ENCODE measurements at regions not wholly inside any gene's neighbourhood (a gene's known extent, or its start where the extent isn't known, plus 50 kb on each side); places are given as distances from the start of the nearest gene placed in this dataset.
"Not testable (repeated sequence)": the region's sequence is repeated elsewhere in the genome, so short reads cannot be mapped to it uniquely, and the experiment has no call there.

DNA sequence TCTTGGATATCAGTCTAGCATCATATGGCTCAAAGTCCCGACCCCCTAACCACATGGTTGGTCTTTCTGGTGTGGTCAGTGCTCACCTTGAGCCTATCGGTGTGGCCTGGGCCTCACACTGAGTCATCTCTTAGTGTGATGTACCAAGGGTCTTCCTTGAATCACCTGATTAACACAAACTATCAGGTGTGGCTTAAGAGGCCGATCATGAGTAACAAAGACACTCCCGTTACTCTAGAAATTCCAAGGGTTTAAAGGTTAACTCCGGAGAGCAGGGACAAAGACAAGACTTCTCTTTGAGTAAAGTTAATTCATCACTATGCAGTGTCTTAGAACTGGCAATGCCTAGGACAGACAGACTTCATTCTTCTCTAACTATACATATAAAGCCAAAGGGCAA is 52.3 kb upstream of the ARMC3 start:
- no peak for DNase-seq

DNA sequence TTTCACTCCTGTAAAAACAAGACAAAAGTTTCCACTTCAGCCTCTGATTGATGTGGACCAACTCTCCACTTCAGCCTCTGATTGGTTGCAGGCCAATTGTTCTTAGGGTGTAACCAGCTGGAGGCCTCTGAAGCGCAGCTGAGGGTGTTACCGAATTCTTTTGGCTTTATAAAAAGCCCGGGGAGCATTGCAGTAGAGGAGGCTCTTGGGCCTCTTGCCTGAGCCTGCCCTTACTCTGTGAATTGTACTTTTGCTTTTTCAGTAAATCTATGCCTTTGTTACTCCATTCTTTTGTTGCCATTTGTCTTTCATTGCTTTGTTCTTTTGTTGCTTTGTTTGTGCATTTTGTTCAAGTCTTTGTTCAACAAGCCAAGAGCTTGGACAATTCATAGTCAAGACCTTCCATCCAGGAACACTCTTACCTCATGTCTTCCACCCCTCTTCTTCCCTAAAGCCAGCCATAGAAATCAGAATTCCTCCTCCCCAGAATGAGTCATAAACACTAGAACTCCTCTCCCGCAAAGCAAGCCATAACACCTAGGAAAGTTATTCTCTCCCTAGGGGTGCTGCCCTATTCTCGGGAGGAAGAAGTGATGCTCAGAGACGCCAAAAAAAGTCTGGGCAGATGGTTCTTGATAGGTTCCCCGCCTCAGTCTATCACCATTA is 53.5 kb upstream of the ARMC3 start:
- no peak for DNase-seq

DNA sequence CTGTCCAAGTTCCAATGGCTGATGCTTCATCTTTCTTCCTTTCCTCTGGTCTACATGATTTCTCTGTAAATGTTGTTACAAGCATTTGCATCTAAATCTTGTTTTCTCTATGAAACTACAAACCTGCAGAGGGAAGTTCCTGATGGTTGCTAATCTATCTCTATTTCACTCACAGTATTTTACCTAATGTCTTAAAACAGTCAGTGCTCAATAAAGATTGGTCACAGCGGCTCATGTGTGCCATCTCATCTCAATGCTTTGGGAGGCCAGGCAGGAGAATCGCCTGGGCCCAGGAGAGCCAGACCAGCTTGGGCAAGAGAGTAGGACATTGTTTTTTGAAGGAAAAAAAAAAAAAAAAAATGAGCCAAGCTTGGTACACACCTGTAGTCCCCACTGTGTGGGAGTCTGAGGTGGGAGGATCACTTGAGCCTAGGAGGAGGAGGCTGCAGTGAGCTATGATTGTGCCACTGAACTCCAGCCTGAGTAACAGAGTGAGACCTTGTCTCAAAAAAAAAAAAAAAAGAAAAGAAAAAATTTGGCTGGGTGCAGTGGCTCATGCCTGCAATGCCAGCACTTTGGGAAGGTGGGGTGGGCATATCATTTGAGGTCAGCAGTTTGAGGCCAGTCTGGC is 71.3 kb upstream of the ARMC3 start:
- DNase-seq = no peak

DNA sequence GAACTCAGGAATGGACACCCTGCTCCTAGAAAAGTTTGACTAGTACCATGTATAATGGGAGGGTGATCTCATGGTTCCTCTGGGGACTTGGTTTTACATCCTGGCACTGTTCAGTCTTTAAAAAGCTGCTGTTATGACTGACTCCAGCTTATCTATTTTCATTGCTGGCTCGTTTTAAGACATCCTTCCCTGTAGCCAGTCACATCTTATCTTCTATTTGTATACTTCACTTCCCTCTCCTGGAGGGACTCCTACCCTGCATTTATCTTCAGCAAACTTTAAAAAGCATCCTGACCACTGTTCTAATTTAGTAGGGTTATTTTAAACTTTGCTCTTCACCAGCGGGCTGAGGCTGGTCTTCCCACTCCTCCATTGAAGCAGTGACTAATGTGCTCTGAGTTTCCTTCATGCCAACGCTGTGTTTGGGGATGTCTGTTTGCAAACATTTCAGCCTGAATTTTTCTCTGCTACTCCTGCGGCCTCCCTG is 72.9 kb upstream of the ARMC3 start:
- no peak for DNase-seq

DNA sequence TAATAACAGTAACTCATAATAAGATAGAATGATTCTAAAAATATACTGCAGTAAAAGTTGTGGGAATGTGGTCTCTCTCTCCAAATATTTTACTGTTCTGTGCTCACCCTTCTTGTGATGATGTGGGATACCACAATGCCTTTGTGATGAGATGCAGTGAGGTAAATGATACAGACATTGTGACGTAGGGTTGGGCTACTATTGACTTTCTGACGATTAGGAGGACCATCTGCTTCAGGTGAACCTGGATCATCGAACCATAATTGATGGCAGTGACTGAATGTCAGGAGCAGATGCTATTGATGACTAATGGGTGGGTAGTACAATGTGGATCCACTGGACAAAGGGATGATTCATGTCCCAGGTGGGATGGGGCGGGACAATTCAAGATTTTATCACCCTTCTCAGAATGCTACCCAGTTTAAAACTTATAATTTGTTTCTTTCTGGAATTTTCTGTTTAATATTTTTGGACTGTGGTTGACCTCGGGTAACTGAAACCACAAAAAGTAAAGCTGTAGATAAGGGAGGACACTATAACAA is 73.9 kb upstream of the ARMC3 start:
- no peak for DNase-seq

DNA sequence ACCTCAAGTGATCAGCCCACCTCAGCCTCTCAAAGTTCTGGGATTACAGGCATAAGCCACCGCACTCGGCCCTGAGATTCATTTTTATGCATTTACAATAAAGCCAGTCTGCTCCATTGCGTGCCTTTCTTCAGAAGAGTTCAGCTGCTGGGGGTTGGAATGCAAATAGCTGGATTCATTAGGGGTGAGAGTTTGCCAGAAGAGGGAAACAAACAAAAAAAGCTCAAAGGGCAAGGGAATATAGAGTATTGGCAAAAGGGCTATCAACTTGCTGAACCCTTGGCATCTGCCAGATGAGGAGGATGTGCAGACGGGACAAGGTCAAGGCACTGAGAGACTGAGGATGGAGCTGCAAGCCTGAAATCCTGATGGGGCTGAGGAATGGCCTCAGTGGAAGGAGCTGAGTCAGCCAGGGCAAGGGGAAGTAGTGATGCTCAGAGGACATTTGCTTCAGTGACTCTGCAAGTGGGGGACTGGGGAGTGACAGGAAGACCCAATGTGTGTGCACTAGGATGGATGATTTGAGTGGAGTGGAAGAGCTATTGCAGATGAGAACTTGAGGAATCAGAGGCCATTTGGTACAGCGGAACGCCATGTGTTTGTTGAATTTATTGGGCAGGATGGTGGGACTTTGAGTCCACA is 75.0 kb upstream of the ARMC3 start:
- DNase-seq = no peak

DNA sequence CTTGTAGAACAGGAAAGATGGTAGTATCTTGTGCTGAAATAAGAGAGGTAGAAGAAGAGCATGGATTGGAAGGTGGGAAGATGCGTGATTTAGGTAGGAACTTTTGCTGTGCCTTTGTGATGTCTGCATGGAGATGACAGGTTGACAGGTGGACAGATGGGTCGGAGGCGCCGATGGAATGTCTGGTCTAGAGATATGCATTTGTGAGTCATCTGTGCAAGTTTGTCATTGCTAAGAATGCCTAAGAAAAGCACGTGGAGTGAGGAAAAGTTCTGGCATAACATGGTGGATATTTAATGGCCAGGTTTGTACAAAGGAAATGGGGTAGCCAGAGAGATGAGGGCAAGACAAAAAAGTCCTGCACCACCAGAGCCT is 76.0 kb upstream of the ARMC3 start:
- no peak for DNase-seq

DNA sequence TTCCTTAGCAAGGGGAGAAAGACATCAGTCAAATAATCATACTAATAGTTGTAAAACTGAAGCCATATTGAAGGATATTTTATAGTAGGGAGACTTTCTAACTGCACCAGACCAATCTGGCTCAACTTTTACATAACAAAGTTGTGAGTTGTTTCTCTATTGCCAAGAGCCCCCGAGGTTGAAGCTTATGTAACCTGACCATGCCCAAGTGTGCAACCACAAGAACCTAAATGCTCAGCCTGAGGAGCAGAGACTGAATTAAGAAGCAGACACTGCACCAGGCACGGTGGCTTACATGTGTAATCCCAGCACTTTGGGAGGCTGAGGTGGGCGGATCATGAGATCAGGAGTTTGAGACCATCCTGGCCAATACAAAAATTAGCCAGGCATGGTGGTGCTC is 77.3 kb upstream of the ARMC3 start:
- no peak for DNase-seq

DNA sequence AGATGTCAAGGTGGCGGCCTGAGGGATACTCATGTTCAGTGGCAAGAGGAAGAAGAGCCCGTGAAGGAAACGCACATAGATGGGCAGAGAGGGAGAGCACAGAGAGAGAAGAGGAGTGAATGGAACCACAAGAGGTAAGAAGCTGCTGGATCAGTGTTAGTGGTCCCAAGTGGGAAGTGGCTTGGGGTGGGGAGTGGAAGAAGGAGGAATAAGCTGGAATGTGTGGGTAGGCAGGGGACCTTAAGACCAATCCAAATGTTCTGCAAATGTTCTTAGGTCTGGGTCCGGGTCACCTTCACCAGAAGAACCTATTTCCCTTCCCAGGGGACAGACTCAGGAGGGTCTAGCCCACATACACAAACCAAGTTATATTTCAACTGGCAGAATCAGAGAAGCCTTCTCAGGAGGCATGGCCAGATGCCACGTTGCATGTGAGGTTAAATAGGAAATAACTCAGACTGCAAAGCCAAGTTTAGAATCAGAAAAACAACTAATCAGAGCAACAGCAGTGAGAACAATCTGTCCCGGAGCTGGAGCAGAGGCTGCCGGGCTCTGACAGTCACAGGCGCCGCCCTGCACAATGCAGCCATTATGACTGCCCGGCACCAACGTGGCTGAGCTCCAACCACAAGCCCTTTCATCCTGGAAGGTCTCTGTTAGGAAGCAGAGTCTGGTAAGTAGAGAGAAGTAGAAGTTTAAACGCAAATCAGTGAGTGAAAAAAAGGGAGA is 78.6 kb upstream of the ARMC3 start:
- peak; percentile 63 for DNase-seq

DNA sequence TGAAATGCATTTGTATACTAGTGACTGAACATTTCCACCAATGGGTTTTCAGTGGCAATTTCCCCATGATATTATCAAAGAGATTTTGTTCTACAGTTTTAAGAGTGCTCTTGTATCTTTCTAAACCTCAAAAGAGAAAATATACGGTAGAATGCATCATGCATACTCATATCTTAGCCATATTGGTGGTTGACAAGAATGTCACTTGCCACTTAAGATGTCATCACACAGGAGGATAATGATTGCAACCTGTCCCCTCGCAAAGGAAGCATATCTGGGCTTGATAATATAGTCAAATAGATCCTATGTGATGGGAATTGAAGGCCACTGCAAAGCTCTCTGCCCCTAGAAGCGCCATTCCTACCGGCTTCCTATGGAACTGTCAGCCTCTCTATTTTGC is 79.3 kb upstream of the ARMC3 start:
- no peak for DNase-seq

DNA sequence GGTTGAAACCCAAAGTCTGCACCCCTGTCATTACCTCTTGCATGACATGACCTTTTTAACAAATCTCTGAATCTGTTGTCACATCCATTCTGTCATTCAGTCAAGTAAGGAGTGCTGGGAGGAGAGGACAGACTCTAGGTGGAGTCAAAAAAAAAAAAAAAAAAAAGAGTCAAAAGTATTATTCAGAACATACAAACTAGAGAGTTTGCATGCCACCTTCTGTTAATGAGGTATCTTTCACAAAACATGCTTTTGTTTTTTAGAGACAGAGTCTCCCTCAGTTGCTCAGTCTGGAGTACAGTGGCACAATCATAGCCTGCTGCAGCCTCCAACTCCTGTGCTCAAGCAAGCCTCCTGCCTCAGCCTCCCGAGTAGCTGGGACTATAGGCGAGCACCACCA is 81.6 kb upstream of the ARMC3 start:
- no peak for DNase-seq

DNA sequence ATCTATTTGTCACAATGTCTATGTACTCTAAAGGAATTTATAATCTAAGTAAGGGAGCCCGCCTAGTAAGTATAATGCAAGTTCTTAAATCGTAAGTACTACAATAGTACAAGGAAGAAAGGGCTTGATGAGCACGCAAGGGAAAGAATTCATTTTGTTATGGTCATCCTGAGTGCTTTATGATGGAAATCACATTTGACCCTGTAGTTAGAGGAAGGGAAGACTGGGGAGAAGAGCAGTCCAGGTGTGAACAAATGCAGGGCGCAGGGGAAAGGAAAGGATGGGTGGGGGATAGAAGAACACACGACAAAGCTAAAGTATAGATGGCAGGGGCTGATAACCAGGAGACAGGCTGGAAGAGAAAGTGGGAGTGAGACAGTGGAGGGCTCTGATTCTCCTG is 88.2 kb upstream of the ARMC3 start:
- DNase-seq = no peak

DNA sequence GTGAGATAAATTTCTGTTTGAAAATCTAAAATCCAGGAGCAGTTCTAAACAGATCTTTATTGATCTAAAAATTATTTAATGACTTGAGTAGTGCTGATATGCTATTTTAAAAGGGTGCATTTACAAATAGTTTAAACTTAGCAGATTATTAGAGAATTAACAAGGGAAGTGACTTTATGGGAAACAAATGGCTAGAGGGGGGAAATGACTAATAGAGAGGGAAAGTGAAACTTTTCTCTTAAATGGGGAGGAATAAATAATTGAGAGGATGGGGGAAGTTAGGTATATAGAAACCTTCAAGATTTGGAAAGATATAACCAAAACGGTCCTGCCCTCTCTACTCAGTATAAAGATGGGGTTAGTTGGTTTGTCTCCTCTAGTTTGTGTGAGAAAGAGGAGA is 90.1 kb upstream of the ARMC3 start:
- DNase-seq = no peak

DNA sequence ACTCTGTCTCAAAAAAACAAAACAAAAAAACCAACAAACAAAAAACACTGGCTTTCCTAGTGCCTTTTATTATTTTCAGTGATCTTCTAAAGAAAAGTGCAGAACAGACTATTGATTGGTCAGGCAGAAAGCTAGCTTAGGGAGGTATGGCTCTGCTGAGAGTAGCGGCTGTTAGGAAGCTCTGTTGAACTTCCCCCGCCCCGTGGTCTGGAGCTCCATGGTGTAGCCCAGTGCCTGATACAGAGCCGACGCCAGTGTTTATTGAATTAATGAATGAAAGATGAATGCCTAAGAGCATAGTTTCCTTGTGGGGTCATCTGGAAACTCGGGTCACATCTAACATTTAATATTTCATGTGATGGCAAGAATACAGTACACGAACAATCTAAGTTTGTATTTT is 90.5 kb upstream of the ARMC3 start:
- DNase-seq = no peak

DNA sequence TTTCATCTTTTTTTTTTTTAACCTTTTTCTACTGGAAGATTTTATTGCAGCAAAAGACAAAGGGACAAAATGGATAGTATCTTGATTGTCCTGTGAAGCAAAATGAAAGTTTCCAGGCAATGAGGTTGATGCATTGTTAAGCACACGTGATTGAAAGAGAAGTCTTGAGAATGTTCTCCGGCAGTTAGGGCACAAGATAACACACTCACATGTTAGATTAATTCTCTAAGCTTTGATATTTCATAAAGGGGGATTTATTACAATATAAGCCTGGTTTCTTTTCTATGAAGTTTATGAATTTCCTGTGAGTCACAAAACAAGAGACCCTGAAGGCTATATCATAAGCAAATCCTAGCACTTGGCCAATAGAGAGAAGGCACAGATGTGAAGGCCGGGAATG is 93.4 kb upstream of the ARMC3 start:
- DNase-seq = no peak

DNA sequence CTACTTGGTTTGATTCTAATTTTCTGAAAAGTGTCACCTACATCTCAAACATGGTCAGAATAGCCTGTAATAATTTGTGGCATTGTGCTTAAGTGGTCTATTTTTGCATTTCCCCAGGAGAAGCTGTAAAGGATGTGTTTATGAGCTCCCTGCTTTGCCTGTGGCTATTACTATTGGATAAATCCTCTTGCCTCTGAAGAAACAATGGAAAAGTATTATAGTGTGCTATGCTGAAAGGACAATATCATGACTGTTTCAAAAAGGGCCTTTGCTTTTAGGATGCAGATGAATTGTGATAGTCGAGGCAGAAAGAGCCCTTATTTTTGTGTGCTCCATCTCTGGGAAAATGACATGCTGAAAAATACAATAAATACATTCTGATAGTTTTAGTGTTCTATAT is 94.1 kb upstream of the ARMC3 start:
- DNase-seq = no peak

DNA sequence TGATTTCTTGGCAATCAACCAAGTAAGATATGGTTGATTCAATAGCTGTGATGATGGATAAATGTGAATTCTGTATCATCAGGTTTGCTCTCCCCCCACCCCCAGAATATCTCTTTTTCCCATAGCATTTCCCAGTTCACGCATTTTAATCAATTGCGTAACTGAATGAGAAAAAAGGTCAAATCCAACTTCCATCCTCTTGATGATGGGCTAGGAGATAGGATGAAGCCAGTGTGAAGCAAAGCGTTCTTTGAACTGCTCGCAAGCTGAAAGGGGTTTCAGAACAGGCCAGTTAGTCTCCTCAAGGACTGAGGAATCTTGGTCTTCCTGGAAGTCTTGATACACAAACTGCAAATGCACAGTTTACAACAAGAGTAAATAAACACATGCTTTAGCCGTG is 94.5 kb upstream of the ARMC3 start:
- DNase-seq = no peak

DNA sequence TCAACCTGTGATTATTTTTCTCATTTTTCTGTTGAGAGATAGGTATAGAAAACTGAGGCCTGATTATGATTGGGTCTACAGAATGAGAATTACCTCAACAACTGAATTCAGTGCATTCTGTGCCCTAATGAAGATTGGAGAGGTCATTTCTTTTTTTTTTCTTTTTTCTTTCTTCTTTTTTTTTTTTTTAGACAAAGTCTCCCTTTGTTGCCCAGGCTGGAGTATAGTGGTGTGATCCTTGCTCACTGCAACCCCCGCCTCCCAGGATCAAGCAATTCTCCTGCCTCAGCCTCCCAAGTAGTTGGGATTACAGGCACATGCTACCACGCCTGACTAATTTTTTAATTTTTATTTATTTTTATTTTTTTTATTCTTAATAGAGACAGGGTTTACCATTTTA is 95.0 kb upstream of the ARMC3 start:
- no peak for DNase-seq

DNA sequence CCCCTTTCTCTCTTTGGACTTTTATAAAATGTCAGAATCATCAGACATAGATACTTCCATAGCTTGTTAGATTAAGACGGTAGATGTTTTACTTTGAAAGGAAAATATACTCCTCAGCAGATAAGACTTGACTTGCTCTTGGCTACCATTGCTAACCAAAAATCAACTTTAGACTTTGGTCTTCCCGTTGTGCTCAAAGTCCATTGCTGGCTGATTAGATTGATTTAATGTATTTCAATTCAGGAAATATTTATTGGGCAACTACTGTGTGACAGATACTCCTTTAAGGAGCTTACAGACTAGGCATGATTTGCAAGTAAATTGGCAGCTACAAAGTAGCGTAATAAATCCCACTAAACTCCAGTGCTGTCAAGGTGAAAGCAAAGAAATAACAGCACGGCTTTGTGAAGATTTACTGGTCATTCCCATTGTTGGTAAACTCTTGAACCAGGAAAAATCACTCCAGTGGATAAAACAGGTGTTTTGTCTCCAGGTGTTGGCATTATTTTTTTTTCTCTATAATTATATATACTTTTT is 95.7 kb upstream of the ARMC3 start:
- no peak for DNase-seq

DNA sequence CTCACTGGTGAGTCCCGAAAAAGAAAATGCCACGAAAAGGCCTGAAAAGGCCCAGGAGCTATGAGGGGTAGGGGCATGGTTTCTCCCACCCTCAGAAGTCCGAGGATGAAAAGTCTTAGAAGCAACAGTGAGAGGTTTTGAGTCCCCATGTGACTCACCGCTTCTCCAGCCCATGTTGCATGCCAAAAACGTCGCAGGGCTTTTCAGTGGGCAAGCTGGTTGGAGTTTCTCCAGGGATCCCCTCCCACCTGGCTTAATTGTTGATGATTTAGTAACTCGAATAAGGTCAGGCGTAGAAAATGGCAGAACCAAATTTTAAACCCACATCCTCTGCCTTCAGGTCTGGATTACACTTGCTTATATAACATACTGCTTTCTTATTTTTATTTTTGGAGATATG is 96.3 kb upstream of the ARMC3 start:
- no peak for DNase-seq

DNA sequence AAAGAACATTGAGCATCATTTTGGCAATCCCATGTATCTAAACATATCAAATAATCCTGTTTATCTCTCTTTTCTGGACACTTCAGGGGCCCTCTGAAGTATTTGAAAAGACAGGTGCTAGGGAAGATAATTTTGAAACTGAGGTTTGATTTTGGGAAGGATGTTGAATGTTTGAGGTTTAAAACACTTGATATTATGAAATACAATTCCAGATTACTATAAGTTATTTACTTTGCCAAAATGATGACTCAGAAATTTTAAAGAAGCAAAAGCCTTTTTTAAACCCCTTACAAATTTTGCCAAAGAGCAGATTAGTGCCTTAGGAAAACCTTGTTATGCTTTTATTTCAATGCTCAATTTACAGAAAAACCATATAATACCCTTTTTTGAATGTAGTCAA is 99.1 kb upstream of the ARMC3 start:
- not testable (repeated sequence) for DNase-seq

DNA sequence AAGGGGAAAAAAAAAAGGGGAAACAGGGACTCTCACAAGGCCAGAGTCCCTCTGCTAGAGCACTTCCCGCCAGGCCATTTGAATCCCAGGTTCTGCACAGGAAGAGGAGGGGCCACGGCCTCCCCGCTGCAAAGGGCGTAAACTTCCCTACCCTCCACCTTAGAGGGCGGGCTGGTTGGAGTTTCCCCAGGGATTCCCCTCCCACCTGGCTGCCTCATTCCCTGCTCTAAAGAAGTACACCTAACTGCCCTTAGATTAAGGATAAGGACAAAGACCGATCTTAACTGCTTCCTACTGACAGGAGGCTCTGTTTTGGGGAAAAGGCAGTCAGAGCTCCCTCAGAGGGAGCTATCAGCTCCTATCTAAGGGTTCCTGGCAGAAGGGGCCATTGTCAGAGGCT is 102.0 kb upstream of the ARMC3 start:
- no peak for DNase-seq

DNA sequence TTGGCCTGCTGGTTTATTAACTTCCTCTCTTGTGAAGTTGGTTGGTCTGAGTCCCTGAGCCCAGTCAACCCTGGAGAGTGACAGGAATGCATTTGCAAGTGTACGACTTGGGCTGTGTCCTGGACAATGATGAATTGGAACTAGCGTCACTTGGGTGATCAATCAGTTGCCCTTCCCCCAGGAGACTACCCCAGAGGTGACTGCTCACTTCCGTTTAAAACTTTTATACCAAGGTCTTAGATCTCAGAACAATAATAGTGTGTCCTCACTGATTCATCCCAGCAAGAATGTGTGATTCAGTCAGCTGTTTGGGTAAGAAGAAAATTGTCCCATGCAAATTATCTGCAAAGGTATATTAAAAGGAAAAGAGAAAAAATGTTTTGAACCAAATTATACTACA is 102.9 kb upstream of the ARMC3 start:
- no peak for DNase-seq

Measured in NCI-H446 treated with DMSO at 0.1 percent for 48 hours (cell line).